GM12878 (cell line): ENCODE measurements at regions not wholly inside any gene's neighbourhood (a gene's known extent, or its start where the extent isn't known, plus 50 kb on each side); places are given as distances from the start of the nearest gene placed in this dataset.

Experiments used
- ATAC-seq: fragments of 200-7000 bp; cut with Tn5 transposase; 3 replicates; pipeline ENCODE4 v1.9.1; 2020; ENCODE audit warnings: mild to moderate bottlenecking, moderate library complexity
- BruUV-seq: library from RNA; stranded (reverse); fragments of 400-500 nt; replicated peaks from 2 replicates; lab custom pipeline; 2021; lab: Mats Ljungman, UMichigan
- CTCF ChIA-PET: fragments of 300-600 bp; sonication (Branson Sonifier 250); formaldehyde crosslinking; extraction: SDS; loops from one replicate; lab custom pipeline; 2021; ENCODE audit warnings: inconsistent platforms; lab: Yijun Ruan, JAX
- POLR2A ChIA-PET: fragments of 350-600 bp; formaldehyde crosslinking; extraction: SDS; loops from one replicate; lab custom pipeline; 2021; ENCODE audit warnings: inconsistent platforms; lab: Charles Lee
- RAD21 ChIA-PET: fragments of 300-600 bp; sonication (Branson Sonifier 250); formaldehyde crosslinking; loops from one replicate; lab custom pipeline; 2023; ENCODE audit warnings: antibody characterized with exemption; ENCODE audit not compliant: unreplicated experiment; lab: Charles Lee
- SMC1A ChIA-PET: fragments of 300-600 bp; sonication (Branson Sonifier 250); formaldehyde crosslinking; loops from one replicate; lab custom pipeline; 2023; ENCODE audit not compliant: unreplicated experiment, uncharacterized antibody; lab: Charles Lee
- DNase-seq: peaks from one replicate; pipeline ENCODE4 v3.0.0-alpha.2; 2011; ENCODE audit warnings: low read depth, low spot score
- FAIRE-seq: peaks from 3 replicates; lab custom pipeline; 2011; peaks lifted over from hg19 to GRCh38; lab: Jason Lieb, UNC
- H2AFZ ChIP-seq: 2 replicates; pipeline ENCODE4 v1.6.0; 2011; ENCODE audit warnings: low read depth, low read length, control low read depth; ENCODE audit not compliant: control insufficient read depth
- H3K27ac ChIP-seq: 2 replicates; pipeline ENCODE4 v1.5.1; 2011; ENCODE audit warnings: control low read depth; ENCODE audit not compliant: control insufficient read depth, insufficient read depth
- H3K27me3 ChIP-seq, 2 experiments: replicated peaks in 1 of 2; 2 replicates each; pipeline versions ENCODE4 v1.6.0 to v1.6.1; 2011; ENCODE audit warnings: low read length in 1 of 2; ENCODE audit not compliant: control insufficient read depth in 2 of 2, insufficient read depth in 2 of 2
- H3K36me3 ChIP-seq, 2 experiments: 2 replicates each; pipeline ENCODE4 v1.5.1; 2011; ENCODE audit warnings: low read length in 1 of 2; ENCODE audit not compliant: control insufficient read depth in 2 of 2, insufficient read depth in 2 of 2
- H3K4me1 ChIP-seq: 2 replicates; pipeline ENCODE4 v1.6.1; 2011; ENCODE audit warnings: mild to moderate bottlenecking, low read length, moderate library complexity, mixed read lengths; ENCODE audit not compliant: control insufficient read depth, insufficient read depth
- H3K4me2 ChIP-seq: 2 replicates; pipeline ENCODE4 v1.6.0; 2011; ENCODE audit warnings: control low read depth; ENCODE audit not compliant: control insufficient read depth, insufficient read depth
- H3K4me3 ChIP-seq: fragments of 200-600 bp; sonication (generic); 2 replicates; pipeline ENCODE4 v1.5.1; 2016
- H3K79me2 ChIP-seq: 2 replicates; pipeline ENCODE4 v1.6.0; 2011; ENCODE audit warnings: low read length; ENCODE audit not compliant: control insufficient read depth, insufficient read depth
- H3K9ac ChIP-seq: 2 replicates; pipeline ENCODE4 v1.8.0; 2011; ENCODE audit warnings: low read length, control low read depth, mixed read lengths; ENCODE audit not compliant: control insufficient read depth, insufficient read depth
- H3K9me3 ChIP-seq: replicated peaks from 3 replicates; pipeline ENCODE4 v1.5.1; 2011; ENCODE audit warnings: mild to moderate bottlenecking, low read length; ENCODE audit not compliant: control insufficient read depth, insufficient read depth
- H4K20me1 ChIP-seq: 2 replicates; pipeline ENCODE4 v1.6.0; 2011; ENCODE audit not compliant: control insufficient read depth, insufficient read depth
- ATF7 ChIP-seq: fragments of 450-650 bp; IDR thresholded peaks from 2 replicates; pipeline ENCODE4 v1.6.1; 2016; ENCODE audit warnings: low read depth, mild to moderate bottlenecking
- CHD1 ChIP-seq: IDR thresholded peaks from 2 replicates; pipeline ENCODE4 v1.6.1; 2012; ENCODE audit warnings: low read depth, low read length, improper control_type of control experiment
- EED ChIP-seq: sonication (generic); IDR thresholded peaks from 2 replicates; pipeline ENCODE4 v1.6.1; 2016; ENCODE audit warnings: antibody characterized with exemption, low read depth
- ETV6 ChIP-seq, 2 experiments: fragments of 450-650 bp in 1 of 2; IDR thresholded peaks in 1 of 2; conservative IDR thresholded peaks in 1 of 2; 2 replicates each; pipeline ENCODE4 v1.6.1; 2014; ENCODE audit warnings: antibody characterized with exemption in 1 of 2, borderline replicate concordance in 1 of 2, low read depth in 1 of 2, mild to moderate bottlenecking in 1 of 2, moderate library complexity in 1 of 2
- FOXM1 ChIP-seq: IDR thresholded peaks from 2 replicates; pipeline ENCODE4 v1.6.1; 2012; ENCODE audit warnings: low read depth, mild to moderate bottlenecking, inconsistent platforms, low read length, moderate library complexity
- IRF4 ChIP-seq: IDR thresholded peaks from 2 replicates; pipeline ENCODE4 v1.6.1; 2011; ENCODE audit warnings: low read depth, low read length
- JUNB ChIP-seq: IDR thresholded peaks from 2 replicates; pipeline ENCODE4 v1.6.1; 2016; ENCODE audit warnings: antibody characterized with exemption, mild to moderate bottlenecking
- NBN ChIP-seq: fragments of 450-650 bp; IDR thresholded peaks from 2 replicates; pipeline ENCODE4 v1.6.1; 2016
- NFIC ChIP-seq: IDR thresholded peaks from 2 replicates; pipeline ENCODE4 v1.6.1; 2012; ENCODE audit warnings: low read depth, mild to moderate bottlenecking, inconsistent platforms, low read length, moderate library complexity
- NRF1 ChIP-seq: conservative IDR thresholded peaks from 2 replicates; pipeline ENCODE4 v1.6.1; 2011; ENCODE audit warnings: mild to moderate bottlenecking, low read depth, low read length, improper control_type of control experiment
- POLR2A ChIP-seq: IDR thresholded peaks from 2 replicates; pipeline ENCODE4 v1.6.1; 2011; ENCODE audit warnings: low read depth, mild to moderate bottlenecking, low read length
- RAD51 ChIP-seq: fragments of 450-650 bp; IDR thresholded peaks from 2 replicates; pipeline ENCODE4 v1.6.1; 2016; ENCODE audit warnings: moderate library complexity, mild to moderate bottlenecking, inconsistent platforms
- RBBP5 ChIP-seq: fragments of 200-600 bp; sonication (generic); conservative IDR thresholded peaks from 2 replicates; pipeline ENCODE4 v1.6.1; 2016
- SMARCA5 ChIP-seq: fragments of 450-650 bp; IDR thresholded peaks from 2 replicates; pipeline ENCODE4 v1.6.1; 2017; ENCODE audit warnings: mild to moderate bottlenecking
- STAT1 ChIP-seq: fragments of 450-650 bp; conservative IDR thresholded peaks from 2 replicates; pipeline ENCODE4 v1.6.1; 2014; ENCODE audit warnings: antibody characterized with exemption, mild to moderate bottlenecking
- TBL1XR1 ChIP-seq: IDR thresholded peaks from 2 replicates; pipeline ENCODE4 v1.6.1; 2012; ENCODE audit warnings: low read depth, low read length, improper control_type of control experiment
- WGBS: methylation state at CpG from one replicate; pipeline ENCODE4 v1.1.6; 2016; ENCODE audit warnings: low lambda C conversion rate; ENCODE audit not compliant: insufficient replicate concordance, insufficient coverage; ENCODE audit errors: missing lambda C conversion rate; 5-methylcytosine and 5-hydroxymethylcytosine counted together
- in situ Hi-C: fragments of 300-500 bp; cut with MboI; formaldehyde crosslinking; loops from 9 replicates; pipeline ENCODE4 v1.14.3; 2018; ENCODE audit warnings: mixed read lengths
- intact Hi-C: fragments of 100-400 bp; cut with micrococcal nuclease; formaldehyde crosslinking; loops from one replicate; pipeline ENCODE4 v1.14.2; 2022; ENCODE audit not compliant: unreplicated experiment
- TF ChIP-seq, protein P1 (sequence below): IDR thresholded peaks from 2 replicates; pipeline ENCODE4 v1.6.1; 2012; ENCODE audit warnings: improper control_type of control experiment, low read depth, low read length; ENCODE audit not compliant: insufficient replicate concordance
- TF ChIP-seq, protein P2 (sequence below): fragments of 150-350 bp; IDR thresholded peaks from 2 replicates; pipeline ENCODE4 v1.6.1; 2016; ENCODE audit warnings: low read depth, low read length

DNA sequence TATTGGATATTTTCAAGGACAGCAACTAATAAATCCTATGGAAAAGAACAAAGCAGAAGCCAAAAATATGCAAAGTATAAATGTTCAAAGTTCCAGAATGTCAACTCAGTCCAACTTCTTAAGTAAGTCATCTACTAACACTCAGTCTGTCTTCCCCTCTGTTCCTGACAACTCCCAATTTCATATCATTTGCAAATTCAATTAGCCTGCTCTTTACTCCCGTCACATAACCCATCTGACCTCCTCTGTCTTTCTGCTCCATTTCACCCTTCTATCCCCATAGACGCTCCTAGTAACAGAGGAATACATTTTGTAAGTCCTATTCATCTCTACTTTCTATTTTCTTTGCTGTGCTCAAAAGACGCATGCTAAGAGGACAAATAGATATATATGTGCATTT, 659.8 kb upstream of the MEF2C start (continued):
- TF ChIP-seq, protein P1, sequence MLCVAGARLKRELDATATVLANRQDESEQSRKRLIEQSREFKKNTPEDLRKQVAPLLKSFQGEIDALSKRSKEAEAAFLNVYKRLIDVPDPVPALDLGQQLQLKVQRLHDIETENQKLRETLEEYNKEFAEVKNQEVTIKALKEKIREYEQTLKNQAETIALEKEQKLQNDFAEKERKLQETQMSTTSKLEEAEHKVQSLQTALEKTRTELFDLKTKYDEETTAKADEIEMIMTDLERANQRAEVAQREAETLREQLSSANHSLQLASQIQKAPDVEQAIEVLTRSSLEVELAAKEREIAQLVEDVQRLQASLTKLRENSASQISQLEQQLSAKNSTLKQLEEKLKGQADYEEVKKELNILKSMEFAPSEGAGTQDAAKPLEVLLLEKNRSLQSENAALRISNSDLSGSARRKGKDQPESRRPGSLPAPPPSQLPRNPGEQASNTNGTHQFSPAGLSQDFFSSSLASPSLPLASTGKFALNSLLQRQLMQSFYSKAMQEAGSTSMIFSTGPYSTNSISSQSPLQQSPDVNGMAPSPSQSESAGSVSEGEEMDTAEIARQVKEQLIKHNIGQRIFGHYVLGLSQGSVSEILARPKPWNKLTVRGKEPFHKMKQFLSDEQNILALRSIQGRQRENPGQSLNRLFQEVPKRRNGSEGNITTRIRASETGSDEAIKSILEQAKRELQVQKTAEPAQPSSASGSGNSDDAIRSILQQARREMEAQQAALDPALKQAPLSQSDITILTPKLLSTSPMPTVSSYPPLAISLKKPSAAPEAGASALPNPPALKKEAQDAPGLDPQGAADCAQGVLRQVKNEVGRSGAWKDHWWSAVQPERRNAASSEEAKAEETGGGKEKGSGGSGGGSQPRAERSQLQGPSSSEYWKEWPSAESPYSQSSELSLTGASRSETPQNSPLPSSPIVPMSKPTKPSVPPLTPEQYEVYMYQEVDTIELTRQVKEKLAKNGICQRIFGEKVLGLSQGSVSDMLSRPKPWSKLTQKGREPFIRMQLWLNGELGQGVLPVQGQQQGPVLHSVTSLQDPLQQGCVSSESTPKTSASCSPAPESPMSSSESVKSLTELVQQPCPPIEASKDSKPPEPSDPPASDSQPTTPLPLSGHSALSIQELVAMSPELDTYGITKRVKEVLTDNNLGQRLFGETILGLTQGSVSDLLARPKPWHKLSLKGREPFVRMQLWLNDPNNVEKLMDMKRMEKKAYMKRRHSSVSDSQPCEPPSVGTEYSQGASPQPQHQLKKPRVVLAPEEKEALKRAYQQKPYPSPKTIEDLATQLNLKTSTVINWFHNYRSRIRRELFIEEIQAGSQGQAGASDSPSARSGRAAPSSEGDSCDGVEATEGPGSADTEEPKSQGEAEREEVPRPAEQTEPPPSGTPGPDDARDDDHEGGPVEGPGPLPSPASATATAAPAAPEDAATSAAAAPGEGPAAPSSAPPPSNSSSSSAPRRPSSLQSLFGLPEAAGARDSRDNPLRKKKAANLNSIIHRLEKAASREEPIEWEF, result no peak

DNA sequence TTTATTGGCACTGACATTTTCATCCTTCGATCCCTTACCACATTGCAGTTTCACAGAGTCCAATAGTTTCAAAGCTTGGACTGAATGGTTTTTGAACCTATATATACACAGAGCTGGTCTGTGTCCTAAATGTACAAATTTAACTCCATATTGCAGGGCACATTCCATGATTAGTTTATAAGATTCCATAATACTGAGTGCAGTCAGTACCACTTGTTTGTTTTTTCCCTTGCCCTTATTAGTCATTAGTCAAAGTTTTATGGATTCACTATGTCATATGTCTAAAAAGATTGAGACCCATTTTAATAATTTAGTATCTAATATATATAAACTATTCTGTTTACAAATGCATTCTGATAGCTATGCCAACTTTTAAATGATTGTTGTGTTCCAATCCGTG, 654.8 kb upstream of the MEF2C start:
- BruUV-seq, result no TSS peak
- ATAC-seq (no peak), FAIRE-seq (no peak), DNase-seq (no peak)
- Histone ChIP-seq H3K27me3 (no peaks in the 10 kb centered on the region), H3K9me3 (no peaks in the 10 kb centered on the region), H3K4me2 (no peak overlapping the region), H3K27ac (no peak overlapping the region), H4K20me1 (no peaks in the 10 kb centered on the region), H3K79me2 (no peaks in the 10 kb centered on the region), H3K4me3 (no peak overlapping the region), H3K36me3 (no peaks in the 10 kb centered on the region), H3K9ac (no peak overlapping the region), H3K4me1 (no peaks in the 10 kb centered on the region), H2AFZ (no peak overlapping the region)
- POLR2A ChIA-PET, result no interaction called here
- in situ Hi-C loops, result no loop called here
- RAD21 ChIA-PET, result no interaction called here
- CTCF ChIA-PET, result interaction anchor here (0.5 kb wide), 1 partner anchor 78 kb away, joined by 3 read pairs; no protein-coding TSS in a partner anchor
- SMC1A ChIA-PET, result interaction anchor here (0.6 to 1.5 kb wide), 3 partner anchors 9 to 306 kb away, joined by 3 read pairs; no protein-coding TSS in a partner anchor
- WGBS, result 98% methylated on average over 2 of the region's 2 CpGs
- intact Hi-C loops, result no loop called here
- no peak for TF ChIP-seq POLR2A
- no peak for TF ChIP-seq SMARCA5
- TF ChIP-seq, protein P2, sequence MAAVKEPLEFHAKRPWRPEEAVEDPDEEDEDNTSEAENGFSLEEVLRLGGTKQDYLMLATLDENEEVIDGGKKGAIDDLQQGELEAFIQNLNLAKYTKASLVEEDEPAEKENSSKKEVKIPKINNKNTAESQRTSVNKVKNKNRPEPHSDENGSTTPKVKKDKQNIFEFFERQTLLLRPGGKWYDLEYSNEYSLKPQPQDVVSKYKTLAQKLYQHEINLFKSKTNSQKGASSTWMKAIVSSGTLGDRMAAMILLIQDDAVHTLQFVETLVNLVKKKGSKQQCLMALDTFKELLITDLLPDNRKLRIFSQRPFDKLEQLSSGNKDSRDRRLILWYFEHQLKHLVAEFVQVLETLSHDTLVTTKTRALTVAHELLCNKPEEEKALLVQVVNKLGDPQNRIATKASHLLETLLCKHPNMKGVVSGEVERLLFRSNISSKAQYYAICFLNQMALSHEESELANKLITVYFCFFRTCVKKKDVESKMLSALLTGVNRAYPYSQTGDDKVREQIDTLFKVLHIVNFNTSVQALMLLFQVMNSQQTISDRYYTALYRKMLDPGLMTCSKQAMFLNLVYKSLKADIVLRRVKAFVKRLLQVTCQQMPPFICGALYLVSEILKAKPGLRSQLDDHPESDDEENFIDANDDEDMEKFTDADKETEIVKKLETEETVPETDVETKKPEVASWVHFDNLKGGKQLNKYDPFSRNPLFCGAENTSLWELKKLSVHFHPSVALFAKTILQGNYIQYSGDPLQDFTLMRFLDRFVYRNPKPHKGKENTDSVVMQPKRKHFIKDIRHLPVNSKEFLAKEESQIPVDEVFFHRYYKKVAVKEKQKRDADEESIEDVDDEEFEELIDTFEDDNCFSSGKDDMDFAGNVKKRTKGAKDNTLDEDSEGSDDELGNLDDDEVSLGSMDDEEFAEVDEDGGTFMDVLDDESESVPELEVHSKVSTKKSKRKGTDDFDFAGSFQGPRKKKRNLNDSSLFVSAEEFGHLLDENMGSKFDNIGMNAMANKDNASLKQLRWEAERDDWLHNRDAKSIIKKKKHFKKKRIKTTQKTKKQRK, result no peak
- no peak for TF ChIP-seq NFIC
- no peak for TF ChIP-seq IRF4
- TF ChIP-seq JUNB, result no peak
- no peak for TF ChIP-seq ATF7
- no peak for TF ChIP-seq ETV6 (conservative IDR thresholded peaks at IDR 0.05 in 1 of 2, IDR thresholded peaks at IDR 0.05 in 1 of 2; ENCODE audit: borderline replicate concordance in 1 of 2, low read depth in 1 of 2)
- TF ChIP-seq RAD51, result no peak
- TF ChIP-seq NRF1, result no peak
- TF ChIP-seq STAT1, result no peak
- TF ChIP-seq RBBP5, result no peak
- no peak for TF ChIP-seq CHD1
- TF ChIP-seq EED, result no peak
- TF ChIP-seq NBN, result no peak
- TF ChIP-seq TBL1XR1, result no peak
- no peak for TF ChIP-seq FOXM1
